OCI-LY3 (cell line): ENCODE measurements at regions not wholly inside any gene's neighbourhood (a gene's known extent, or its start where the extent isn't known, plus 50 kb on each side); places are given as distances from the start of the nearest gene placed in this dataset.

ENCODE experiments used
- H2AFZ ChIP-seq: fragments of 200-600, 300-600 bp; shearing (Covaris generic); 2 replicates; pipeline ENCODE4 v1.6.0; 2014; ENCODE audit warnings: antibody characterized with exemption, low read depth, low read length
- H3K27ac ChIP-seq: fragments of 200-600, 300-600 bp; sonication (generic); 2 replicates; pipeline ENCODE4 v1.5.1; 2014; ENCODE audit warnings: mild to moderate bottlenecking, low read length, moderate library complexity, mixed read lengths
- H3K27me3 ChIP-seq: fragments of 200-600, 300-600 bp; sonication (generic); 2 replicates; pipeline ENCODE4 v1.6.1; 2014; ENCODE audit warnings: low read depth, low read length, mixed read lengths
- H3K36me3 ChIP-seq: fragments of 200-600, 300-600 bp; sonication (generic); replicated peaks from 2 replicates; pipeline ENCODE3; 2014; ENCODE audit warnings: low read depth, low read length, mixed read lengths
- H3K4me1 ChIP-seq: fragments of 300-600, 200-600 bp; sonication (generic); 2 replicates; pipeline ENCODE4 v1.6.1; 2014; ENCODE audit warnings: low read length, mixed read lengths
- H3K4me2 ChIP-seq: fragments of 200-600, 300-600 bp; sonication (generic); 2 replicates; pipeline ENCODE4 v1.6.1; 2014; ENCODE audit warnings: low read length, mixed read lengths
- H3K4me3 ChIP-seq: fragments of 300-600, 200-600 bp; sonication (generic); 2 replicates; pipeline ENCODE4 v1.5.1; 2014; ENCODE audit warnings: antibody characterized with exemption, mild to moderate bottlenecking, low read length, moderate library complexity
- H3K79me2 ChIP-seq: fragments of 300-600, 200-600 bp; shearing (Covaris generic); 2 replicates; pipeline ENCODE4 v1.6.1; 2014; ENCODE audit warnings: mild to moderate bottlenecking, low read length, mixed read lengths
- H3K9ac ChIP-seq: fragments of 300-600, 200-600 bp; shearing (Covaris generic); 2 replicates; pipeline ENCODE4 v1.6.0; 2014; ENCODE audit warnings: mild to moderate bottlenecking, low read length, moderate library complexity
- H3K9me3 ChIP-seq: fragments of 200-600, 300-600 bp; shearing (Covaris generic); 2 replicates; pipeline ENCODE4 v1.6.1; 2014; ENCODE audit warnings: low read length, mixed read lengths; ENCODE audit not compliant: insufficient read depth
- H4K20me1 ChIP-seq: fragments of 200-600, 300-600 bp; sonication (generic); 2 replicates; pipeline ENCODE4 v1.6.1; 2016; ENCODE audit warnings: low read length, mixed read lengths; ENCODE audit not compliant: insufficient read depth
- CTCF ChIP-seq: fragments of 200-600, 300-600 bp; sonication (generic); IDR thresholded peaks from 2 replicates; pipeline ENCODE4 v1.5.1; 2014; ENCODE audit warnings: antibody characterized with exemption, low read length, low read depth
- EZH2phosphoT487 ChIP-seq: fragments of 200-600 bp; shearing (Covaris generic); IDR thresholded peaks from 2 replicates; pipeline ENCODE4 v1.6.1; 2018; ENCODE audit warnings: antibody characterized with exemption, mixed run types, low read depth

DNA sequence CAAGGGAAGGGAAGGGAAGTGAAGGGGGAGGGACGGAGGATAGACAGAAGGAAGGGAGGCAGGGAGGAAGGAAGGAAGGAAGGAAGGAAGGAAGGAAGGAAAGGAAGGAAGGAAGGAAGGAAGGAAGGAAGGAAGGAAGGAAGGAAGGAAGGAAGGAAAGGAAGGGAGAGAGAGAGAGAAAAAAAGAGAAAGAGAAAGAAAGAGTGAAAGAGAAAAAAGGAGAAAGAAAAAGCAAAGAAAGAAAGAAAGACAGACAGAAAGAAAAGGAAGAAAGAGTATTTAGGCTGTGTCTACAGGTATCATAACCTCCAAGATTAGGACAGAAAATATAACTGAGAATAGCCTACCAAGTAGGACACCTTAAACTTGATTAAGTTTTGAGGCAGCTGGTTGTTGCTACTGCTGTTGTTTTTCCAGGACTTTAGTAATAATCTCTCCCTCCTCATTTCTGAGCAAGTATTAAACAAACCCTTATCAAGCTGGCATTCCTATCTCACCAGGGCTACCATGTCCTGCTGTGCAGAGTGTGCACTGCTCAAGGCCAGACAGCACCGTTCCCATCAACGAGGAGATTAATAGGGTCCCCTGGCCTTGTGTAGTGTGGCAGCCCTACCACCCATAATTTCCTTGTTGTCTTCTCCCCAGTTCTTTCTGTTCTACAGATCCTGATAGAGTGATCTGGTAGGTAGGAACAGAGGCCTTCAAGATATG lies 90.5 kb upstream of the FHL2 start:
- H3K9ac ChIP-seq, result no peak overlapping the region
- no peaks in the 10 kb centered on the region for H3K79me2 ChIP-seq
- no peaks in the 10 kb centered on the region for H4K20me1 ChIP-seq
- no peak overlapping the region for H3K4me2 ChIP-seq
- peaks cover 24% of the 10 kb centered on the region; the same call in 1 of the 2 replicates for H3K27me3 ChIP-seq
- no peaks in the 10 kb centered on the region for H3K36me3 ChIP-seq
- no peak overlapping the region for H3K4me3 ChIP-seq
- H3K4me1 ChIP-seq, result no peaks in the 10 kb centered on the region
- H3K9me3 ChIP-seq, result no peaks in the 10 kb centered on the region
- H2AFZ ChIP-seq, result no peak overlapping the region
- TF ChIP-seq CTCF (no peak), EZH2phosphoT487 (no peak)
- no peak overlapping the region for H3K27ac ChIP-seq

DNA sequence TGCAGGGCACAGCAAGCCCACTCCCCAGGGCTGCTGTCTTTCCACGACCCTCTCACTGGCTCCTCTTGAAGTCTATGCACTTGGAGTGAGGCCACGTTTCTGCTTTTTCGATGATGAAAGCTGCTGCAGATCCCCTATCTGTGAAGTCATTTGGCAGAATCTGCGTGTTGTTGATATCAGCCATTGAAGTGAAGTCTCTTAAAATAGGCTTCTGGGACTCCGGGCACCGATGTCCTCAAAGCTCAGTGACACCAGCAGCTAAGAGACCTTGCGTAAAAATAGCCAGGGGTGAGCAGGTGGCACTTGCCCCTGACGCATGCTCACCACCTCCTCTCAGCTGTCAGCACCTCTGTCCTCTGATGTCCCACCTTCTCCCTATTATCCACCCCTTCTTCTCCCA lies 89.4 kb upstream of the FHL2 start:
- Histone ChIP-seq H3K9ac (no peak overlapping the region), H2AFZ (no peak overlapping the region), H3K27me3 (peaks cover 19% of the 10 kb centered on the region; the same call in 1 of the 2 replicates), H3K4me1 (no peaks in the 10 kb centered on the region), H3K79me2 (no peaks in the 10 kb centered on the region), H3K36me3 (no peaks in the 10 kb centered on the region), H3K27ac (no peak overlapping the region), H3K4me3 (no peak overlapping the region), H3K4me2 (no peak overlapping the region), H4K20me1 (no peaks in the 10 kb centered on the region), H3K9me3 (no peaks in the 10 kb centered on the region)
- no peak for TF ChIP-seq EZH2phosphoT487
- no peak for TF ChIP-seq CTCF

- Histone ChIP-seq H3K4me3 (no peak overlapping the region), H3K9me3 (no peaks in the 10 kb centered on the region), H4K20me1 (no peaks in the 10 kb centered on the region), H3K36me3 (no peaks in the 10 kb centered on the region), H3K9ac (no peak overlapping the region), H2AFZ (no peak overlapping the region), H3K4me2 (no peak overlapping the region), H3K79me2 (no peaks in the 10 kb centered on the region), H3K27ac (no peak overlapping the region), H3K27me3 (peaks cover 12% of the 10 kb centered on the region; the same call in 1 of the 2 replicates), H3K4me1 (no peaks in the 10 kb centered on the region)
- no peak for TF ChIP-seq EZH2phosphoT487
- TF ChIP-seq CTCF, result no peak
These were observed 88.6 kb upstream of the FHL2 start for GRCh38 chr2:105487142-105488069.

DNA sequence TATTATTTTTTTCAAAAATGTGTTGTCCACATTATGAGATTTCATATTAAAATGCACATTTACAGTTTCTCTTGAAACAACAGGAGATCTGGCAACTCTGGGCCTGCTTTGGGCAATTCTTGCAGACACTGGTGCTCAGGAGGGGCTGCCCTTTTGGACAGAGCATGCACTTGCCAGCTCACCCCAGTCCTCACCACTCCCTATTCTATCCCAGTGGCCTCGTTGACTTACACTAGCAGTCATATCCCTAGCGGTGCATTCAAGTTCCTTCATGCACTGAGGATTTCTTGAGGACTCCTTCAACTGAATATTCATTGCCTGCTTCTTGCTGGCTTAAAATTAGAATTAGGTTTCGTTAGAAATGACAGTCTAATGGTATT lies 87.9 kb upstream of the FHL2 start:
- no peak overlapping the region for H3K4me2 ChIP-seq
- no peak for TF ChIP-seq EZH2phosphoT487
- TF ChIP-seq CTCF, result no peak
- no peaks in the 10 kb centered on the region for H3K36me3 ChIP-seq
- no peak overlapping the region for H3K9ac ChIP-seq
- H4K20me1 ChIP-seq, result no peaks in the 10 kb centered on the region
- no peaks in the 10 kb centered on the region for H3K4me1 ChIP-seq
- H3K4me3 ChIP-seq, result no peak overlapping the region
- H3K27ac ChIP-seq, result no peak overlapping the region
- no peak overlapping the region for H2AFZ ChIP-seq
- H3K79me2 ChIP-seq, result no peaks in the 10 kb centered on the region
- peaks cover 7% of the 10 kb centered on the region; the same call in 1 of the 2 replicates for H3K27me3 ChIP-seq
- no peaks in the 10 kb centered on the region for H3K9me3 ChIP-seq
